ENCODE measurements at regions not wholly inside any gene's neighbourhood (a gene's known extent, or its start where the extent isn't known, plus 50 kb on each side); places are given as distances from the start of the nearest gene placed in this dataset.

DNA sequence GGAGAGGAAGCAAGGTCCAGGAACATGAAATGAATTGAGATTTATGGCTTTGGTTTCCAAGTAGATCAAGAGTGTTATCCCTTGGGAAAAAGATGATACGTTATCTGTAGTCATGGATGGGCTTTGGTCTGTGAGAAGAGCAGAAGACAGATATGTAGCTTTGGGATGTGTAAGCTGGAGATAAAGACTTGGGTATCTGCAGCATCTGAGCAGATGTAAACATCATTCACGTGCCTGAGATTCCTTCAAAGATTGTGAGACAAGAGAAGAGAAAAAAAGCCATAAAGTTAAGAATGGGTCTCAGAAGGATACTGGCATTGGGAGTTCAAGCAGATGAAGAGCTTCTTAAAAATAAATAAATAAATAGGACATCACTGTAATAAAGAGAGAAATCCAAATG is 217.8 kb downstream of the PTPRC start:
- no peak overlapping the region for H4K8ac ChIP-seq (ENCODE audit: low read depth, low read length)

DNA sequence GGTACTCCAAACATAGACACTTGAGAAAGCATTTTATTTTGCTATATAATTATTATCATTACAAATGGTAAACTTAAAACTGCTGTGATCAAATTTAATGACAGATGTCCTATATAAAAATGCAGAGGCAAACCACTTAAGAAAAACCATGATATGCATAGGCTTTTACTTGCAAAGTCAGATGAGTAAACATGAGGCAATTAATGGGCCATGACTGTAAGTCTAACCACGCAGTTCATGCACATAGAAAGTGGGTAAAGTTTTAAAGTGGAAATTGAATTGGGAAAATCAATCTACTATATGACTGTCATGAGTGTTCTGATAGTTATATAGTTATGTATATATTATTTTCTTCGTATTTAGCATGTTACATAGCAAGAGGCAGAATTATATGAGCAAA is 219.2 kb downstream of the PTPRC start:
- DNase-seq (ENCODE audit: low spot score) = no peak
- H3K23ac ChIP-seq (ENCODE audit: low read depth, low read length, poor library complexity) = no peak overlapping the region
- no peak overlapping the region for H3K4me2 ChIP-seq (ENCODE audit: insufficient read depth, low read length, poor library complexity, severe bottlenecking)
- H4K8ac ChIP-seq (ENCODE audit: low read depth, low read length) = no peak overlapping the region
- WGBS, 2 donors (ENCODE audit: extremely low coverage in 2 of 2, insufficient read length in 2 of 2, insufficient replicate concordance in 1 of 2) = no CpG with 5 or more reads among the region's 2 CpGs
- no peak overlapping the region for H3K18ac ChIP-seq (ENCODE audit: low read length)
- H3K36me3 ChIP-seq (replicated peaks in 1 of 2; ENCODE audit: control insufficient read depth in 2 of 2, insufficient read depth in 2 of 2, low read length in 2 of 2) = peaks cover 0 to 42% of the 10 kb centered on the region in 2 donors
- H3K4me1 ChIP-seq (ENCODE audit: control insufficient read depth in 2 of 2, insufficient read depth in 1 of 2, low read depth in 1 of 2, low read length in 2 of 2) = no peaks in the 10 kb centered on the region
- H3K79me1 ChIP-seq (ENCODE audit: low read depth, low read length) = no peaks in the 10 kb centered on the region
- H2BK5ac ChIP-seq (ENCODE audit: low read length) = no peak overlapping the region
- no peaks in the 10 kb centered on the region for H3K27me3 ChIP-seq (ENCODE audit: control insufficient read depth in 3 of 3, insufficient read depth in 3 of 3, low read depth in 1 of 3, low read length in 3 of 3)
- H2AK5ac ChIP-seq (ENCODE audit: low read depth, low read length) = no peak overlapping the region
- no peak overlapping the region for H3K27ac ChIP-seq (replicated peaks; ENCODE audit: low read length)
- H3K9ac ChIP-seq (ENCODE audit: low read depth, low read length, poor library complexity) = no peak overlapping the region
- no peak overlapping the region for H2BK15ac ChIP-seq (ENCODE audit: low read length)
- H3K14ac ChIP-seq (ENCODE audit: low read length) = no peak overlapping the region
- no peak overlapping the region for H3K4me3 ChIP-seq (ENCODE audit: low read length in 2 of 2)
- H3K9me3 ChIP-seq (replicated peaks in 1 of 2; ENCODE audit: control insufficient read depth in 2 of 2, insufficient read depth in 1 of 2, low read depth in 1 of 2, low read length in 2 of 2) = no peaks in the 10 kb centered on the region
- H3K4ac ChIP-seq (ENCODE audit: low read length) = no peak overlapping the region
- no peak overlapping the region for H2BK120ac ChIP-seq (ENCODE audit: low read depth, low read length)
- no peak overlapping the region for H4K91ac ChIP-seq (ENCODE audit: low read depth, low read length, poor library complexity)
- H2BK12ac ChIP-seq (ENCODE audit: low read length) = no peak overlapping the region
- no peak overlapping the region for H2AFZ ChIP-seq (ENCODE audit: low read length)

More for the DNA sequence above, 217.8 kb downstream of the PTPRC start:
- no peaks in the 10 kb centered on the region for H3K27me3 ChIP-seq (ENCODE audit: control insufficient read depth in 3 of 3, insufficient read depth in 3 of 3, low read depth in 1 of 3, low read length in 3 of 3)
- no peak overlapping the region for H3K9ac ChIP-seq (ENCODE audit: low read depth, low read length, poor library complexity)
- H2BK5ac ChIP-seq (ENCODE audit: low read length) = no peak overlapping the region
- no peaks in the 10 kb centered on the region for H3K9me3 ChIP-seq (replicated peaks in 1 of 2; ENCODE audit: control insufficient read depth in 2 of 2, insufficient read depth in 1 of 2, low read depth in 1 of 2, low read length in 2 of 2)
- peaks cover 0 to 42% of the 10 kb centered on the region in 2 donors for H3K36me3 ChIP-seq (replicated peaks in 1 of 2; ENCODE audit: control insufficient read depth in 2 of 2, insufficient read depth in 2 of 2, low read length in 2 of 2)
- no peak overlapping the region for H2AFZ ChIP-seq (ENCODE audit: low read length)
- H3K18ac ChIP-seq (ENCODE audit: low read length) = no peak overlapping the region
- H3K27ac ChIP-seq (replicated peaks; ENCODE audit: low read length) = no peak overlapping the region
- H3K14ac ChIP-seq (ENCODE audit: low read length) = no peak overlapping the region
- H2BK120ac ChIP-seq (ENCODE audit: low read depth, low read length) = no peak overlapping the region
- no peaks in the 10 kb centered on the region for H3K79me1 ChIP-seq (ENCODE audit: low read depth, low read length)
- H3K4me2 ChIP-seq (ENCODE audit: insufficient read depth, low read length, poor library complexity, severe bottlenecking) = no peak overlapping the region
- no peak overlapping the region for H2AK5ac ChIP-seq (ENCODE audit: low read depth, low read length)
- H4K91ac ChIP-seq (ENCODE audit: low read depth, low read length, poor library complexity) = no peak overlapping the region
- DNase-seq (ENCODE audit: low spot score) = no peak
- no peak overlapping the region for H2BK12ac ChIP-seq (ENCODE audit: low read length)
- H3K4me3 ChIP-seq (ENCODE audit: low read length in 2 of 2) = no peak overlapping the region
- no CpG with 5 or more reads among the region's 2 CpGs for WGBS, 2 donors (ENCODE audit: extremely low coverage in 2 of 2, insufficient read length in 2 of 2, insufficient replicate concordance in 1 of 2)
- H3K23ac ChIP-seq (ENCODE audit: low read depth, low read length, poor library complexity) = no peak overlapping the region
- no peaks in the 10 kb centered on the region for H3K4me1 ChIP-seq (ENCODE audit: control insufficient read depth in 2 of 2, insufficient read depth in 1 of 2, low read depth in 1 of 2, low read length in 2 of 2)
- no peak overlapping the region for H2BK15ac ChIP-seq (ENCODE audit: low read length)
- no peak overlapping the region for H3K4ac ChIP-seq (ENCODE audit: low read length)

DNA sequence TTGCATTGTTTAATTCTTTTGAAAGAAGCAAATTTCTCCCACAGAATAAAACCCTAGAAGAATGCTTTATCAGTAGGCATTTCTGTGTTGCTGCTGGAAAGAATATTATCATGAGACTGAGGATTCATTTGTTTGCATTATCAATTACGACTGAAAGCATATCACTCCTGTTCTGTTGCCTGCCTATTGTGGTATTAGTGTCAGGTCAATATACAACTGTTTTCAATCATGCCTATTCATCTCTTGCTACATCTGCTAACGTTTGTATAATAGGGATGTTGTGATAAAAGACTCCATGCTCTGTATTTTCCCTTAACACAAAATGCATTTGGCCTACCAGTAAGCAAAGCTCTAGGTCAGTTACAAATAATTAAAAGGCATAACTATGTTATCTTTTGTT is 221.5 kb downstream of the PTPRC start:
- H3K27ac ChIP-seq (replicated peaks; ENCODE audit: low read length) = no peak overlapping the region
- no peak overlapping the region for H3K4me2 ChIP-seq (ENCODE audit: insufficient read depth, low read length, poor library complexity, severe bottlenecking)
- no peaks in the 10 kb centered on the region for H3K79me1 ChIP-seq (ENCODE audit: low read depth, low read length)
- WGBS, 2 donors (ENCODE audit: extremely low coverage in 2 of 2, insufficient read length in 2 of 2, insufficient replicate concordance in 1 of 2) = no CpG with 5 or more reads among the region's 2 CpGs
- H3K4ac ChIP-seq (ENCODE audit: low read length) = no peak overlapping the region
- H3K4me1 ChIP-seq (ENCODE audit: control insufficient read depth in 2 of 2, insufficient read depth in 1 of 2, low read depth in 1 of 2, low read length in 2 of 2) = no peaks in the 10 kb centered on the region
- H3K36me3 ChIP-seq (replicated peaks in 1 of 2; ENCODE audit: control insufficient read depth in 2 of 2, insufficient read depth in 2 of 2, low read length in 2 of 2) = peaks cover 0 to 39% of the 10 kb centered on the region in 2 donors
- H3K4me3 ChIP-seq (ENCODE audit: low read length in 2 of 2) = no peak overlapping the region
- H3K9ac ChIP-seq (ENCODE audit: low read depth, low read length, poor library complexity) = no peak overlapping the region
- H3K23ac ChIP-seq (ENCODE audit: low read depth, low read length, poor library complexity) = no peak overlapping the region
- no peak overlapping the region for H4K8ac ChIP-seq (ENCODE audit: low read depth, low read length)
- no peak overlapping the region for H2BK5ac ChIP-seq (ENCODE audit: low read length)
- H3K9me3 ChIP-seq (replicated peaks in 1 of 2; ENCODE audit: control insufficient read depth in 2 of 2, insufficient read depth in 1 of 2, low read depth in 1 of 2, low read length in 2 of 2) = no peaks in the 10 kb centered on the region
- H2BK15ac ChIP-seq (ENCODE audit: low read length) = no peak overlapping the region
- no peak overlapping the region for H3K14ac ChIP-seq (ENCODE audit: low read length)
- H4K91ac ChIP-seq (ENCODE audit: low read depth, low read length, poor library complexity) = no peak overlapping the region
- H2BK120ac ChIP-seq (ENCODE audit: low read depth, low read length) = no peak overlapping the region
- no peak overlapping the region for H2AK5ac ChIP-seq (ENCODE audit: low read depth, low read length)
- H2AFZ ChIP-seq (ENCODE audit: low read length) = no peak overlapping the region
- DNase-seq (ENCODE audit: low spot score) = no peak
- no peak overlapping the region for H3K18ac ChIP-seq (ENCODE audit: low read length)
- no peaks in the 10 kb centered on the region for H3K27me3 ChIP-seq (ENCODE audit: control insufficient read depth in 3 of 3, insufficient read depth in 3 of 3, low read depth in 1 of 3, low read length in 3 of 3)
- no peak overlapping the region for H2BK12ac ChIP-seq (ENCODE audit: low read length)

DNA sequence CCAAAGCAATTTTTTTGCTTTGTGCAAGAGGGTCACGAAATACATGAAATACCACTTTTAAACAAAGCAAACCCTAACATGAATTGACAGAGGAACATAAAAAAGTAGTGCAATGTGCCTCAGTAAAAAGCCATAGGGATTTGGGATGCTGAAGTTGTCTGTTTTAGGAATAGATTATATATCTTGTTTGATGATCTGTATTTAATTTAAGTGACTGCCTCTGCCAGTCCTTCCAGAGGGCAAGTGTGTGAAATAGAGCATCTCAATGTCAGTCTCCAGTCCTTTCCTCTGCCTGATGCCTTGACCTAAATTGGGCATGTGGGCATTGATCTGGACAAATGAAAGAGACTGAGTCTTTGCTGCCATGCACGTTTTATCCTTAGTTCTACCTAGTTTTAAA is 222.8 kb downstream of the PTPRC start:
- H3K9ac ChIP-seq (ENCODE audit: low read depth, low read length, poor library complexity) = no peak overlapping the region
- no peak for DNase-seq (ENCODE audit: low spot score)
- no peaks in the 10 kb centered on the region for H3K79me1 ChIP-seq (ENCODE audit: low read depth, low read length)
- H3K27ac ChIP-seq (replicated peaks; ENCODE audit: low read length) = no peak overlapping the region
- no peak overlapping the region for H4K8ac ChIP-seq (ENCODE audit: low read depth, low read length)
- no peak overlapping the region for H3K4me3 ChIP-seq (ENCODE audit: low read length in 2 of 2)
- H3K36me3 ChIP-seq (replicated peaks in 1 of 2; ENCODE audit: control insufficient read depth in 2 of 2, insufficient read depth in 2 of 2, low read length in 2 of 2) = peaks cover 0 to 37% of the 10 kb centered on the region in 2 donors
- H3K14ac ChIP-seq (ENCODE audit: low read length) = no peak overlapping the region
- no peak overlapping the region for H2BK5ac ChIP-seq (ENCODE audit: low read length)
- no peaks in the 10 kb centered on the region for H3K27me3 ChIP-seq (ENCODE audit: control insufficient read depth in 3 of 3, insufficient read depth in 3 of 3, low read depth in 1 of 3, low read length in 3 of 3)
- no peak overlapping the region for H2BK15ac ChIP-seq (ENCODE audit: low read length)
- no peak overlapping the region for H4K91ac ChIP-seq (ENCODE audit: low read depth, low read length, poor library complexity)
- H3K4me1 ChIP-seq (ENCODE audit: control insufficient read depth in 2 of 2, insufficient read depth in 1 of 2, low read depth in 1 of 2, low read length in 2 of 2) = no peaks in the 10 kb centered on the region
- H3K23ac ChIP-seq (ENCODE audit: low read depth, low read length, poor library complexity) = no peak overlapping the region
- no peak overlapping the region for H3K4me2 ChIP-seq (ENCODE audit: insufficient read depth, low read length, poor library complexity, severe bottlenecking)
- H3K4ac ChIP-seq (ENCODE audit: low read length) = no peak overlapping the region
- no peak overlapping the region for H2AFZ ChIP-seq (ENCODE audit: low read length)
- no peak overlapping the region for H2BK120ac ChIP-seq (ENCODE audit: low read depth, low read length)
- no peak overlapping the region for H3K18ac ChIP-seq (ENCODE audit: low read length)
- no CpG with 5 or more reads among the region's 2 CpGs for WGBS, 2 donors (ENCODE audit: extremely low coverage in 2 of 2, insufficient read length in 2 of 2, insufficient replicate concordance in 1 of 2)
- no peak overlapping the region for H2AK5ac ChIP-seq (ENCODE audit: low read depth, low read length)
- H2BK12ac ChIP-seq (ENCODE audit: low read length) = no peak overlapping the region
- H3K9me3 ChIP-seq (replicated peaks in 1 of 2; ENCODE audit: control insufficient read depth in 2 of 2, insufficient read depth in 1 of 2, low read depth in 1 of 2, low read length in 2 of 2) = no peaks in the 10 kb centered on the region
